Caco-2 (cell line): ENCODE measurements at regions not wholly inside any gene's neighbourhood (a gene's known extent, or its start where the extent isn't known, plus 50 kb on each side); places are given as distances from the start of the nearest gene placed in this dataset.

ENCODE experiments used
- BruUV-seq: library from RNA; stranded (reverse); fragments of 400-500 nt; replicated peaks from 2 replicates; lab custom pipeline; 2021; lab: Mats Ljungman, UMichigan
- CTCF ChIA-PET: fragments of 300-600 bp; sonication (Branson Sonifier 250); formaldehyde crosslinking; loops from one replicate; lab custom pipeline; 2022; ENCODE audit warnings: antibody characterized with exemption; lab: Charles Lee
- POLR2A ChIA-PET: fragments of 300-600 bp; sonication (Branson Sonifier 250); formaldehyde crosslinking; loops from one replicate; lab custom pipeline; 2022; ENCODE audit warnings: antibody characterized with exemption; lab: Charles Lee
- DNase-seq, 2 experiments: peaks; one replicate each; pipeline versions ENCODE4 v3.0.0 to v3.0.0-alpha.2; 2020 to 2022
- H3K27me3 ChIP-seq: replicated peaks from 2 replicates; pipeline ENCODE4 v1.6.0; 2011; ENCODE audit warnings: low read length; ENCODE audit not compliant: control insufficient read depth, insufficient read depth
- H3K36me3 ChIP-seq: 2 replicates; pipeline ENCODE4 v1.5.1; 2011; ENCODE audit warnings: low read length; ENCODE audit not compliant: control insufficient read depth, insufficient read depth
- H3K4me1 ChIP-seq: fragments of 250-450 bp; sonication (Bioruptor Pico); 2 replicates; pipeline ENCODE4 v1.5.1; 2020; ENCODE audit warnings: mild to moderate bottlenecking
- H3K4me3 ChIP-seq: 2 replicates; pipeline ENCODE4 v1.5.1; 2011; ENCODE audit warnings: low read depth, mild to moderate bottlenecking, control low read depth, low read length
- H3K9me3 ChIP-seq: fragments of 250-450 bp; sonication (Bioruptor Pico); 2 replicates; pipeline ENCODE4 v1.5.1; 2020; ENCODE audit warnings: mild to moderate bottlenecking, moderate library complexity
- H3K27ac Mint-ChIP-seq: one replicate; pipeline ENCODE4 v1.8.0; 2022; ENCODE audit warnings: mixed read lengths; ENCODE audit not compliant: unreplicated experiment
- H3K27me3 Mint-ChIP-seq: one replicate; pipeline ENCODE4 v1.8.0; 2022; ENCODE audit warnings: mixed read lengths; ENCODE audit not compliant: insufficient read depth, unreplicated experiment
- H3K36me3 Mint-ChIP-seq: one replicate; pipeline ENCODE4 v1.8.0; 2022; ENCODE audit warnings: mild to moderate bottlenecking, mixed read lengths; ENCODE audit not compliant: insufficient read depth, unreplicated experiment
- H3K4me1 Mint-ChIP-seq: one replicate; pipeline ENCODE4 v1.8.0; 2022; ENCODE audit warnings: low read depth, mixed read lengths; ENCODE audit not compliant: unreplicated experiment
- H3K4me3 Mint-ChIP-seq: one replicate; pipeline ENCODE4 v1.8.0; 2022; ENCODE audit warnings: mild to moderate bottlenecking, moderate library complexity, mixed read lengths; ENCODE audit not compliant: unreplicated experiment
- H3K9me3 Mint-ChIP-seq: one replicate; pipeline ENCODE4 v1.8.0; 2022; ENCODE audit warnings: mixed read lengths; ENCODE audit not compliant: unreplicated experiment
- intact Hi-C: fragments of 100-400 bp; cut with micrococcal nuclease; formaldehyde crosslinking; loops from one replicate; pipeline ENCODE4 v1.10.0; 2022; ENCODE audit not compliant: unreplicated experiment
- TF ChIP-seq, protein P1 (sequence below), 2 experiments: fragments of 200-600 bp in 1 of 2; IDR thresholded peaks; 1 replicate in 1 of 2; 2 replicates in 1 of 2; pipeline versions ENCODE4 v1.5.1 to v1.8.0; 2011 to 2022; ENCODE audit warnings: antibody characterized with exemption in 1 of 2, control low read depth in 1 of 2, inconsistent platforms in 1 of 2, low read depth in 1 of 2, low read length in 1 of 2, mild to moderate bottlenecking in 1 of 2, moderate library complexity in 1 of 2; ENCODE audit not compliant: insufficient read depth in 1 of 2, severe bottlenecking in 1 of 2, unreplicated experiment in 1 of 2

DNA sequence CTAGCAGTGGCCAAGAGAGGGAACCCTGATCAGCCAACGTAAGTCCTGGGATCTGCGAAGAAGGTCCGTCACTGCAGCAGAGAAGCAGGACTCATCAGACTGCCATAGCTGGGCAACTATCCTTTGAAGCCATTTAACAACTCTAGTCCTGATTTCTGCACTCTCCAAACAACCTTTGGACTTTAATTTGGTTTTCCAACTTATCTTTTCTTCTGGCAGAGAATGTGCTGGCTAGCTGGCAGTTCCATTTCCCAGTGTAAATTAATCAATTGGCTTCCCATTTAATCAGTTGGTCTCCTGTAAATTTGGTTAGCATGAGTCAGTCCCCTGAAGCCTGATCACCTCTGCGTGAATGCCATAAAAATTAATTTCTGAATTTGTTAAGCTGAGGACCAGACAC lies 153.7 kb upstream of the GPR101 start:
- BruUV-seq, result no TSS peak
- TF ChIP-seq, protein P1, sequence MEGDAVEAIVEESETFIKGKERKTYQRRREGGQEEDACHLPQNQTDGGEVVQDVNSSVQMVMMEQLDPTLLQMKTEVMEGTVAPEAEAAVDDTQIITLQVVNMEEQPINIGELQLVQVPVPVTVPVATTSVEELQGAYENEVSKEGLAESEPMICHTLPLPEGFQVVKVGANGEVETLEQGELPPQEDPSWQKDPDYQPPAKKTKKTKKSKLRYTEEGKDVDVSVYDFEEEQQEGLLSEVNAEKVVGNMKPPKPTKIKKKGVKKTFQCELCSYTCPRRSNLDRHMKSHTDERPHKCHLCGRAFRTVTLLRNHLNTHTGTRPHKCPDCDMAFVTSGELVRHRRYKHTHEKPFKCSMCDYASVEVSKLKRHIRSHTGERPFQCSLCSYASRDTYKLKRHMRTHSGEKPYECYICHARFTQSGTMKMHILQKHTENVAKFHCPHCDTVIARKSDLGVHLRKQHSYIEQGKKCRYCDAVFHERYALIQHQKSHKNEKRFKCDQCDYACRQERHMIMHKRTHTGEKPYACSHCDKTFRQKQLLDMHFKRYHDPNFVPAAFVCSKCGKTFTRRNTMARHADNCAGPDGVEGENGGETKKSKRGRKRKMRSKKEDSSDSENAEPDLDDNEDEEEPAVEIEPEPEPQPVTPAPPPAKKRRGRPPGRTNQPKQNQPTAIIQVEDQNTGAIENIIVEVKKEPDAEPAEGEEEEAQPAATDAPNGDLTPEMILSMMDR (IDR thresholded peaks at IDR 0.05; ENCODE audit: insufficient read depth in 1 of 2, low read depth in 1 of 2, low read length in 1 of 2, severe bottlenecking in 1 of 2, unreplicated experiment in 1 of 2), result no peak
- Histone ChIP-seq H3K4me1 (no peaks in the 10 kb centered on the region), H3K36me3 (no peaks in the 10 kb centered on the region), H3K27me3 (no peaks in the 10 kb centered on the region), H3K9me3 (no peaks in the 10 kb centered on the region), H3K4me3 (no peak overlapping the region)
- Mint-ChIP-seq H3K27ac (no peak overlapping the region), H3K4me3 (no peak overlapping the region), H3K27me3 (peaks cover 2% of the 10 kb centered on the region), H3K9me3 (no peaks in the 10 kb centered on the region), H3K36me3 (no peaks in the 10 kb centered on the region), H3K4me1 (no peaks in the 10 kb centered on the region)
- DNase-seq, result no peak
- CTCF ChIA-PET, result no interaction called here
- POLR2A ChIA-PET, result no interaction called here
- intact Hi-C loops, result no loop called here

DNA sequence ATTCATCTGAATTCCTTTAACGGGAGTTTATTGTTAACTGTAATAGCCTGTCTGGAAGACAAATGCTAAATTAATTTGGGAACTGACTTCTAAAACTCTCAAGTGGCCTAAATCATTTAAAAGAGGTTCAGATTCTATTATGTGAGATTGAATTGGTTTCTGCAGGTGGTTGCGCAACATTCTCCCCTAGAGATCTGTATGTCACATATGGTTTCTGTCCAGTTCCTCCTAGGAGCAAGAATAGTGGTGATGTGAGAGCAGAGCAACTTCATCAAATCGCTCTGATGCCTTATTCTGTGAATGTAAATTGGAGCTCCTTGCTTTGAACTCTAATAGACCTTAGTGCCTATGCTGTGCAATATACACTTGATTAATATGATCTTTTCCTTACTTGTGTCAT lies 144.6 kb upstream of the GPR101 start:
- BruUV-seq, result no TSS peak
- CTCF ChIA-PET, result no interaction called here
- Histone ChIP-seq H3K4me3 (no peak overlapping the region), H3K36me3 (no peaks in the 10 kb centered on the region), H3K27me3 (no peaks in the 10 kb centered on the region), H3K9me3 (no peaks in the 10 kb centered on the region), H3K4me1 (no peaks in the 10 kb centered on the region)
- no peaks in the 10 kb centered on the region for H3K36me3 Mint-ChIP-seq
- peaks cover 12% of the 10 kb centered on the region for H3K27me3 Mint-ChIP-seq
- H3K4me3 Mint-ChIP-seq, result no peak overlapping the region
- intact Hi-C loops, result no loop called here
- TF ChIP-seq, protein P1 (IDR thresholded peaks at IDR 0.05; ENCODE audit: insufficient read depth in 1 of 2, low read depth in 1 of 2, low read length in 1 of 2, severe bottlenecking in 1 of 2, unreplicated experiment in 1 of 2), result no peak
- H3K4me1 Mint-ChIP-seq, result no peaks in the 10 kb centered on the region
- POLR2A ChIA-PET, result no interaction called here
- H3K27ac Mint-ChIP-seq, result no peak overlapping the region
- no peaks in the 10 kb centered on the region for H3K9me3 Mint-ChIP-seq
- no peak for DNase-seq

- TF ChIP-seq, protein P1 (IDR thresholded peaks at IDR 0.05; ENCODE audit: insufficient read depth in 1 of 2, low read depth in 1 of 2, low read length in 1 of 2, severe bottlenecking in 1 of 2, unreplicated experiment in 1 of 2), result no peak
- Mint-ChIP-seq H3K4me3 (no peak overlapping the region), H3K27ac (no peak overlapping the region), H3K9me3 (no peaks in the 10 kb centered on the region), H3K36me3 (no peaks in the 10 kb centered on the region), H3K4me1 (no peaks in the 10 kb centered on the region), H3K27me3 (peaks cover 9% of the 10 kb centered on the region)
- Histone ChIP-seq H3K4me1 (no peaks in the 10 kb centered on the region), H3K4me3 (no peak overlapping the region), H3K36me3 (no peaks in the 10 kb centered on the region), H3K27me3 (no peaks in the 10 kb centered on the region), H3K9me3 (no peaks in the 10 kb centered on the region)
- ChIA-PET CTCF (no interaction called here), POLR2A (no interaction called here)
- intact Hi-C loops, result no loop called here
- DNase-seq, result no peak
- BruUV-seq, result no TSS peak
These were observed 138.6 kb upstream of the GPR101 start for GRCh38 chrX:137172317-137172948.
